Breast epithelium (tissue), 4 donors: ENCODE measurements at regions not wholly inside any gene's neighbourhood (a gene's known extent, or its start where the extent isn't known, plus 50 kb on each side); places are given as distances from the start of the nearest gene placed in this dataset.

Experiments
- DNase-seq, 2 donors: peaks; one replicate each; pipeline ENCODE4 v3.0.0-alpha.2; 2019; ENCODE audit warnings: low spot score in 2 of 2
- H3K27ac ChIP-seq, 2 donors: fragments of 200-600 bp; sonication (generic) in 1 of 2; one replicate each; pipeline ENCODE4 v1.5.1; 2016 to 2019; ENCODE audit warnings: mild to moderate bottlenecking in 1 of 2
- H3K27me3 ChIP-seq, 2 donors: fragments of 200-600 bp; sonication (generic) in 1 of 2; one replicate each; pipeline versions ENCODE4 v1.5.1 to v1.6.0; 2017 to 2019; ENCODE audit warnings: control low read depth in 1 of 2, mild to moderate bottlenecking in 1 of 2
- H3K36me3 ChIP-seq: fragments of 200-600 bp; one replicate; pipeline ENCODE4 v1.5.1; 2019
- H3K4me1 ChIP-seq, 2 donors: fragments of 200-600 bp; sonication (generic); one replicate each; pipeline ENCODE4 v1.5.1; 2016 to 2019; ENCODE audit warnings: control low read depth in 1 of 2
- H3K4me3 ChIP-seq, 3 donors: fragments of 200-600 bp; sonication (generic); 1 replicate in 2 of 3; 2 replicates in 1 of 3; pipeline ENCODE4 v1.5.1; 2016 to 2019; ENCODE audit warnings: mild to moderate bottlenecking in 3 of 3, moderate library complexity in 2 of 3
- H3K9me3 ChIP-seq, 2 donors: fragments of 200-600 bp; sonication (generic) in 1 of 2; one replicate each; pipeline ENCODE4 v1.5.1; 2016 to 2019; ENCODE audit warnings: control low read depth in 1 of 2
- POLR2A ChIP-seq: fragments of 450-650 bp; IDR thresholded peaks from one replicate; pipeline ENCODE4 v1.6.1; 2016; ENCODE audit warnings: antibody characterized with exemption, mild to moderate bottlenecking, moderate library complexity
- POLR2AphosphoS5 ChIP-seq, 3 donors: sonication (generic); formaldehyde crosslinking; IDR thresholded peaks; one replicate each; pipeline ENCODE4 v1.6.1; 2017; ENCODE audit warnings: antibody characterized with exemption in 3 of 3
- intact Hi-C: fragments of 100-400 bp; cut with DNase I; formaldehyde crosslinking; loops from one replicate; pipeline ENCODE4 v1.15.1; 2023; ENCODE audit warnings: low total_unique reads
- TF ChIP-seq, protein P1 (sequence below), 3 donors: fragments of 450-650 bp; IDR thresholded peaks; one replicate each; pipeline ENCODE4 v1.5.1; 2016 to 2017; ENCODE audit warnings: antibody characterized with exemption in 3 of 3, mild to moderate bottlenecking in 3 of 3, moderate library complexity in 3 of 3

DNA sequence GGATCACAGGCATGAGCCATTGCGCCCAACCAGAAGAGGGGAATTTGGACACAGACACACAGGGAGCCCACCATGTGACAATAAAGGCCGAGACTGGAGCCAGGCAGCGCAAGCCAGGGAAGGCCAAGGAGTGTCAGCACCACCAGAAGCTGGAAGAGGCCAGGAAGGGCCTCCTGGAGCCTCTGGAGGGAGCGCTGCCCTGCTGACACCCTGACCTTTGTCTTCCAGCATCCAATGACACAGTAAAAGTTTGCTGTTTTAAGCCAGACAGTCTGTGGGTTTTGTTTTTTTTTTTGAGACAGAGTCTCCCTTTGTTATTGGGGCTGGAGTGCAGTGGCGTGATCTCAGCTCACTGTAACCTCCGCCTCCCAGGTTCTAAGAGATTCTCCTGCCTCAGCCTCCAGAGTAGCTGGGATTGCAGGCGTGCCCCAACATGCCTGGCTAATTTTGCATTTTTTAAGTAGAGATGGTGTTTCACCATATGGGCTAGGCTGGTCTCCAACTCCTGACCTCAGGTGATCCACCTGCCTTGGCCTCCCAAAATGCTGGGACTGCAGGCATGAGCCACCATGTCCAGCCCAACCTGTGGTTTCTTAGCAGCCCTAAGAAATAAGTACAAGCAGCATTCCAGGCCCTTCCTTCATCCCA, 215.8 kb downstream of the CTTN start:
- Histone ChIP-seq H3K36me3 (no peaks in the 10 kb centered on the region), H3K27me3 (no peaks in the 10 kb centered on the region), H3K4me3 (no peak overlapping the region), H3K27ac (no peak overlapping the region), H3K9me3 (peaks cover 0 to 15% of the 10 kb centered on the region in 2 donors), H3K4me1 (peaks cover 0 to 10% of the 10 kb centered on the region in 2 donors)
- TF ChIP-seq POLR2A (no peak), POLR2AphosphoS5 (IDR thresholded peaks at IDR 0.05) (no peak)
- TF ChIP-seq, protein P1, sequence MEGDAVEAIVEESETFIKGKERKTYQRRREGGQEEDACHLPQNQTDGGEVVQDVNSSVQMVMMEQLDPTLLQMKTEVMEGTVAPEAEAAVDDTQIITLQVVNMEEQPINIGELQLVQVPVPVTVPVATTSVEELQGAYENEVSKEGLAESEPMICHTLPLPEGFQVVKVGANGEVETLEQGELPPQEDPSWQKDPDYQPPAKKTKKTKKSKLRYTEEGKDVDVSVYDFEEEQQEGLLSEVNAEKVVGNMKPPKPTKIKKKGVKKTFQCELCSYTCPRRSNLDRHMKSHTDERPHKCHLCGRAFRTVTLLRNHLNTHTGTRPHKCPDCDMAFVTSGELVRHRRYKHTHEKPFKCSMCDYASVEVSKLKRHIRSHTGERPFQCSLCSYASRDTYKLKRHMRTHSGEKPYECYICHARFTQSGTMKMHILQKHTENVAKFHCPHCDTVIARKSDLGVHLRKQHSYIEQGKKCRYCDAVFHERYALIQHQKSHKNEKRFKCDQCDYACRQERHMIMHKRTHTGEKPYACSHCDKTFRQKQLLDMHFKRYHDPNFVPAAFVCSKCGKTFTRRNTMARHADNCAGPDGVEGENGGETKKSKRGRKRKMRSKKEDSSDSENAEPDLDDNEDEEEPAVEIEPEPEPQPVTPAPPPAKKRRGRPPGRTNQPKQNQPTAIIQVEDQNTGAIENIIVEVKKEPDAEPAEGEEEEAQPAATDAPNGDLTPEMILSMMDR (IDR thresholded peaks at IDR 0.05): no peak
- no peak for DNase-seq
- intact Hi-C loops: loop anchor here (5.0 kb wide), 1 partner anchor 857 kb away; no protein-coding TSS in a partner anchor

DNA sequence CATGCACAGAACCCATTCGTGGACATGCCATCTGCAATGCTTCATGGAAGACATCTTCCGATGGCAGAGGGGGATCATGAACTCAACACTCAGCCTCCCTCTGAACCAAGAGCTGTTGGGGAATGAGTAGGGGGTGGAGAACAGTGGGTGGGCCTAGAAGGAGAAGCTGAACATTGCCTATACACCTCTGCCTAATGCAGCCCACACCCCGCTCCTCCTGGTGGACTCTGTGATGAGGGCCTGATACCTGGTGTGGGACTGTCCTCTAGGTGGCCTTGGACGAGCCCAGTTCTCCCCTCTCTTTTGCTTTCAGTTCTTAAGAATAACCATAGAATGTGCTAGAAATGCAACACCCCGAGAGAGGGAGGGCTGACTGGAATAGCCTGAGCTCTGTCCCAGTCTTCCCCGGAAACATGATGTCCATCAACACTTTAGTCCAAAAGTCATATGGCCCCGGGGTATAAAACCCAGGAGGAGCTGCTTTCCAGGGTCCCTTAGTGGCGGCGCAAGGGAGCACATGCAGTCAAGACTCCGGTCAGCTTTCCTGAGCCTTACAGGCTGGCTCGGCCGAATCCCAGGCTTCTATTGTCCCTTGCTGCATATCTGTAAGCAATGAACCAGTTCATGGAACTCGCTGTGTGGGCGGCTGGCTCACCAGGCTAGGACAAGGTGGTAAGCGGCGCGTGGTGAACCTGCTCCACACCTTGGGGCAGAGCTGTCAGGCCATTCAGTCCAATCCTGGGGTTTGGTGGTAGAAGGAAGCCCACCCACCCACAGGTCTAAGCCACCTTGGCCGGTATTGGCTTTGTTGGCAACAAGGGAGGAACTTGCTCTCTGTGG, 216.9 kb downstream of the CTTN start:
- no peak for TF ChIP-seq POLR2A
- TF ChIP-seq, protein P1 (IDR thresholded peaks at IDR 0.05): no peak
- TF ChIP-seq POLR2AphosphoS5 (IDR thresholded peaks at IDR 0.05): no peak
- Histone ChIP-seq H3K27me3 (no peaks in the 10 kb centered on the region), H3K4me1 (peaks cover 0 to 9% of the 10 kb centered on the region in 2 donors), H3K9me3 (peaks cover 0 to 15% of the 10 kb centered on the region in 2 donors), H3K27ac (no peak overlapping the region), H3K36me3 (no peaks in the 10 kb centered on the region), H3K4me3 (no peak overlapping the region)
- DNase-seq: no peak
- intact Hi-C loops: no loop called here

DNA sequence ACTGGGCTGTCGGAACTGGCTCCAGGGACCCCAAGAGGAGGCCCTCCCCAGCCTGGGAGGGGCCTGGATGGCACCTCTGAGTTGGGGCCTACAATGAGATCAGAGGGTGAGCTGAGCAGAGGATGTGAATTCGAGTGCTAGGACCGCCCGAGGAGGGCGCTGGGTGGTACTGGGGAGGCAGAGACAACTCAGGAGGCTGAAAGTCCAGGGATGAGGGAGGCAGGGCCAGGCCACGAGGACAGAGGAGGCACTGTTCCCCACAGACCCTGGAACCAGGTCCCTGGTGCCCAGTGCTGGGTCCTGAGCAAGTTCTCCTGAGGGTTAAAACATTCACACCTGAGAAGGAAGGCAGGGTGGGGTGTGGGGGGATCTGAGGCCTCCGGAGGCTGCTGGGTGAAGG, 218.0 kb downstream of the CTTN start:
- H3K4me3 ChIP-seq: no peak overlapping the region
- H3K4me1 ChIP-seq: no peaks in the 10 kb centered on the region
- peaks cover 0 to 15% of the 10 kb centered on the region in 2 donors for H3K9me3 ChIP-seq
- no peaks in the 10 kb centered on the region for H3K27me3 ChIP-seq
- no peaks in the 10 kb centered on the region for H3K36me3 ChIP-seq
- H3K27ac ChIP-seq: no peak overlapping the region
- intact Hi-C loops: no loop called here
- no peak for DNase-seq
- TF ChIP-seq, protein P1 (IDR thresholded peaks at IDR 0.05): no peak
- no peak for TF ChIP-seq POLR2AphosphoS5 (IDR thresholded peaks at IDR 0.05)
- no peak for TF ChIP-seq POLR2A

DNA sequence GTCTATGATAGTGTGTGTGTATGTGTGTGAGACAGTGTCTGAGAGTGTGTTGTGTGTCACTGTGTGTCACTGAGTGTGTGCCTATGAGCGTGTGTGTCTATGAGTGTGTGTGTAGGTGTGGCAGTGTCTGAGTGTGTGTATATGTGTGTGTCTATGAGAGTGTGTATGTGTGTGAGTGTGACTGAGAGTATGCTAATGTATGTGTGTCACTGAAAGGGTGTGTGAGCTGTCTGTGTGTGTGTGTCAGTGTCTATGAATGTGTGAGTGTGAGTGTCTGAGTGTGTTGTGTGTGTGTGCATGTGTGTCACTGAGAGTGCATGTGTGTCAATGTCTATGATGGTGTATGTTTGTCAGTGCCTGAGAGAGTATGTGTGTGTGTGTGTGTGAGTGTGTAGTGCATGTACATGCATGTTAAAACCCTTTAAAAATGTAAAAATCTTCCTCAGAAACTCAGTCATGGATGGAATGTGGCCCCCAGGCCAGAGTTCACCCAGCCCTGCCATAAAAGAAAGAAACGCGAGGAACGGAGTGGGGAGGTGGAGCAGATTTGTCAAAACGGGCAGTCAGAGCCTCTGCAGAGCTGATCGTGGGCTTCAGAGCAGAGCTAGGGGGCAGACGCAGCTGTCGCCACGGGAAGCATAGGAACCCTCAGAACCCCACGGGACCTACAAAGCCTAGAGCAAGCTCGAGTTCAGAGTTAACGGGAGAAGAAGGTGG, 218.8 kb downstream of the CTTN start:
- Histone ChIP-seq H3K4me1 (no peaks in the 10 kb centered on the region), H3K27ac (no peak overlapping the region), H3K4me3 (no peak overlapping the region), H3K9me3 (peaks cover 0 to 15% of the 10 kb centered on the region in 2 donors), H3K36me3 (no peaks in the 10 kb centered on the region), H3K27me3 (no peaks in the 10 kb centered on the region)
- DNase-seq: peak in 1 of 2 donors; percentile 19
- intact Hi-C loops: no loop called here
- TF ChIP-seq, protein P1 (IDR thresholded peaks at IDR 0.05): no peak
- TF ChIP-seq POLR2A: no peak
- no peak for TF ChIP-seq POLR2AphosphoS5 (IDR thresholded peaks at IDR 0.05)
